GM06990 (cell line): ENCODE measurements at regions not wholly inside any gene's neighbourhood (a gene's known extent, or its start where the extent isn't known, plus 50 kb on each side); places are given as distances from the start of the nearest gene placed in this dataset.

Experiments used
- DNase-seq: peaks from one replicate; pipeline ENCODE4 v3.0.0-alpha.2; 2011; ENCODE audit not compliant: insufficient read length; ENCODE audit errors: extremely low read depth
- H3K27me3 ChIP-seq: replicated peaks from 2 replicates; pipeline ENCODE4 v1.6.0; 2011; ENCODE audit warnings: low read length; ENCODE audit not compliant: control insufficient read depth, insufficient read depth
- H3K36me3 ChIP-seq: 2 replicates; pipeline ENCODE4 v1.5.1; 2011; ENCODE audit warnings: low read length; ENCODE audit not compliant: control insufficient read depth, insufficient read depth
- H3K4me3 ChIP-seq: replicated peaks from 2 replicates; pipeline ENCODE4 v1.5.1; 2011; ENCODE audit warnings: low read depth, mild to moderate bottlenecking, control low read depth, low read length
- TF ChIP-seq, protein P1 (sequence below): IDR thresholded peaks from 2 replicates; pipeline ENCODE4 v1.5.1; 2011; ENCODE audit warnings: low read length, control low read depth, mild to moderate bottlenecking, inconsistent platforms; ENCODE audit not compliant: insufficient read depth, poor library complexity, severe bottlenecking

DNA sequence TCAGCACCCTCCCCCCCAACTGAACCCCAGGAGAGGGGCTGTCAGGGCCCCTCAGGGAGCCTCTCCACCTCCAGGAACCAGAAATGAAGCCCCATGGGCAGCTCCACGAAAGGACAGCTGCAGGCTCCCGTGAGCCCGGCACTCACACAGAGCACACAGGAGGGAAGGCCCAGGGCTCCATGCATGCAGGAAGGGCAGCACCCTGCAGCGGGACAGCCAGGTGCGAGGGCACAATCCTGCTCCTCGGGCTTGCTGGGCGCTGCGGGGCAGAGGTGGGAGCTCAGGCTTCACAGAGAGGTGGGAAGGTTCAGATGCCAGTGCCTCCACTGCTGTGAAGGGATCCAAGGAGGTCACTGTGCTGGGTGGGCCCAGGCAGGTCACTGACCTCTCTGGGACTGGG is 90.0 kb downstream of the HMX1 start:
- TF ChIP-seq, protein P1, sequence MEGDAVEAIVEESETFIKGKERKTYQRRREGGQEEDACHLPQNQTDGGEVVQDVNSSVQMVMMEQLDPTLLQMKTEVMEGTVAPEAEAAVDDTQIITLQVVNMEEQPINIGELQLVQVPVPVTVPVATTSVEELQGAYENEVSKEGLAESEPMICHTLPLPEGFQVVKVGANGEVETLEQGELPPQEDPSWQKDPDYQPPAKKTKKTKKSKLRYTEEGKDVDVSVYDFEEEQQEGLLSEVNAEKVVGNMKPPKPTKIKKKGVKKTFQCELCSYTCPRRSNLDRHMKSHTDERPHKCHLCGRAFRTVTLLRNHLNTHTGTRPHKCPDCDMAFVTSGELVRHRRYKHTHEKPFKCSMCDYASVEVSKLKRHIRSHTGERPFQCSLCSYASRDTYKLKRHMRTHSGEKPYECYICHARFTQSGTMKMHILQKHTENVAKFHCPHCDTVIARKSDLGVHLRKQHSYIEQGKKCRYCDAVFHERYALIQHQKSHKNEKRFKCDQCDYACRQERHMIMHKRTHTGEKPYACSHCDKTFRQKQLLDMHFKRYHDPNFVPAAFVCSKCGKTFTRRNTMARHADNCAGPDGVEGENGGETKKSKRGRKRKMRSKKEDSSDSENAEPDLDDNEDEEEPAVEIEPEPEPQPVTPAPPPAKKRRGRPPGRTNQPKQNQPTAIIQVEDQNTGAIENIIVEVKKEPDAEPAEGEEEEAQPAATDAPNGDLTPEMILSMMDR: no peak

DNA sequence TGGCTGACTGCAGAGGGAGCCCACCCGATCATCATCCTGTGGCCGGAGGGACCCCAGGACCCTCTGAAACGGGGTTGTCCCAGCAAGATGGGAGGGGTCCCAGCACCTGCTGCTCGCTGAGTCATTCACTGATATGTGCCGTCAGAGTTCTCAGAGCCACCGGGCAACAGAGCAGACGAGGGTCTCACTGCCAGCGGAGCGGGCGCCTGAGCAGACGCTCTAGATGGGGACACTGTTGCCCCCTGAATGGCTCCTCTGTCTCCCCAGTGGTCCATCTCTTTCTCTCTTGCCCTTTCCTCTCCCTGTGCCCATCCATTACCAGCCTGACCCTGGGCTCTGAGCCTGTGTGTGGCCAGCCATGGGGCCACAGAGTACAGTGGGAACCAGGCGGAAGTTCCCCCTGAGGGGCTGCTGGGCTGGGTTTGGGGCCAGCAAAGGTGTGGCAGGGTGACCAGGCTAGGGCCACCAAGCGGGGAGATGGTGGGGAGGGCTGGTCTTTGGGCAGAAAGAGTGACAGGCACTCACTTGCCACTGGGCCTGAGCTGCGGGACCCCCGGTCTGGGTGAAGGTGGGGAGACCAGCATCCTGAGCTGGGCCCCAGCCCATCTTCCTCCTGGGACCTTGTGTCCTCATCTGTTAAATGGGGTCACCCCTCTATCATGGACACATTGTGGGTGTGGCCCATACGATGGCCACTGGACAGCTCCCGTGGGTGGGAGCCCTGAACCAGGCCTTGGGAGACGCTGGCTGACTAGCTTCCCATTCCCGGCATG is 90.9 kb downstream of the HMX1 start:
- TF ChIP-seq, protein P1: no peak
- no peaks in the 10 kb centered on the region for H3K27me3 ChIP-seq
- no peaks in the 10 kb centered on the region for H3K36me3 ChIP-seq
- no peak overlapping the region for H3K4me3 ChIP-seq
- DNase-seq: no peak

More for the DNA sequence above, 90.0 kb downstream of the HMX1 start:
- no peak overlapping the region for H3K4me3 ChIP-seq
- no peaks in the 10 kb centered on the region for H3K27me3 ChIP-seq
- no peak for DNase-seq
- no peaks in the 10 kb centered on the region for H3K36me3 ChIP-seq

DNA sequence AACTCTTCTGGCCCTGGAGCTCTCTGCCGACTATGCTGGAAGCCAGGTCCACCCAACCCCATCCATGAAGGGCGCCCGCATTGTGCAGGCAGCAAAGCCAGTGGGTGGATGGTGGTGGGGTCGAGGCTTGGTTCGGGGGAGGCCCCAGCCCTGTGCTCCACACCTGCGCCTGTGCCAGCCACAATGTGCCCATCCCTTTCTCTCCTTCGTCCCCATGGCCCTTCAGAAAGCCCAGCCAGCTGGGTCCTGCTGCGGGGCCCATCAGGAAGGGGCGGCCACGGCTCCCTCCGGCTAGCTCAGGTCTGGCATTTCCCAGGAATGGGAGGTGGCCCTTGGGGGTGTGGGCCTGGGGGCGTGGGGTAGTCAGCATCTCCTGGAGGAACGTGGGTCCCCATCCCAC is 91.6 kb downstream of the HMX1 start:
- no peak for DNase-seq

DNA sequence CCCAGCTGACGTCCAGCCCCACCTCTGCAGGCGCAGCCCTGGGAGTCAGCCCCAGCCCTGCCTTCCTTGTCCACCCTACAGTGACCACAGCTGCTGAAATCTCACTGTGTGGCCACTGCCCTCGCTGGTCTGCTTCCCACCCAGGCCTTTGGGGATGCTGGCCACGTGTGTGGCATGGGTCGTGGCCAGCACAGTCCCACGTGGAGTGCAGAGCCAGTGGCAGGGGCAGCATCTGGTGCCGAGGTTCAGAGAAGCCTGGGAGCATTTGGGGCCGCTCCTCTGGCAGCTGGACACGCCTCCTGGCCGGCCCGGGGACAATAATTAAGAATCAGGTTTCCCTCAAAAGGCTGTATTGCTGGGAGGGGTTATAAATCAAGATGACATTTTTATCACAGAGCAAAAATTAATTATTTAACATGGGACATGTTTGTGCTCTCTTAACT is 92.1 kb downstream of the HMX1 start:
- DNase-seq: no peak
- TF ChIP-seq, protein P1: no peak
- Histone ChIP-seq H3K4me3 (no peak overlapping the region), H3K27me3 (no peaks in the 10 kb centered on the region), H3K36me3 (no peaks in the 10 kb centered on the region)

More for the DNA sequence above, 91.6 kb downstream of the HMX1 start:
- H3K4me3 ChIP-seq: no peak overlapping the region
- TF ChIP-seq, protein P1: no peak
- H3K27me3 ChIP-seq: no peaks in the 10 kb centered on the region
- no peaks in the 10 kb centered on the region for H3K36me3 ChIP-seq

DNA sequence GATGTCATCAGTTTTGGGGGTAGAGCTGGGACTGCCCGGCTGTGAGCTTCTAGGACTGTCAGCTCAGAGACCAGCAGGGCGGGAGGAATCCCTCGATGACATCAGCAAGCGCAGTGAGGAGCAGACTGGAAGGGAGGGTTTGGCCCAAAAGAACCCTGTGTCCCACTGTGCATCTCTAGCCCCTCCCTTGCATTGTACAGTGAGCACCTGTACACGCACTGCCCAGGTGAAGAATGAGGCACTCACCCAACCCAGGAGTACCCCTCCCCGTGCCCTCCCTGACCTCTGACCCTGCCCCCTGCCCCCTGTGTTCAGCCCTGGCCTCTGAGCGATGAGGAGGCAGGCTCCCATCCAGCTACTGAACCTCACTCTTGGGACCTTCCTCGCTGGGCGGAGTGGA is 92.9 kb downstream of the HMX1 start:
- Histone ChIP-seq H3K27me3 (no peaks in the 10 kb centered on the region), H3K4me3 (no peak overlapping the region), H3K36me3 (no peaks in the 10 kb centered on the region)
- TF ChIP-seq, protein P1: no peak
- no peak for DNase-seq
